NB4 (cell line): ENCODE measurements at regions not wholly inside any gene's neighbourhood (a gene's known extent, or its start where the extent isn't known, plus 50 kb on each side); places are given as distances from the start of the nearest gene placed in this dataset.

Source experiments
- DNase-seq: peaks from one replicate; pipeline ENCODE4 v3.0.0; 2010; ENCODE audit warnings: low read depth
- H3K4me3 ChIP-seq: one replicate; pipeline ENCODE4 v1.5.1; 2011; ENCODE audit warnings: mild to moderate bottlenecking, low read depth, low read length, moderate library complexity
- MYC ChIP-seq: IDR thresholded peaks from 2 replicates; pipeline ENCODE4 v1.6.1; 2011; ENCODE audit warnings: low read depth, low read length
- POLR2A ChIP-seq: IDR thresholded peaks from 2 replicates; pipeline ENCODE4 v1.6.1; 2011; ENCODE audit warnings: mild to moderate bottlenecking; ENCODE audit not compliant: insufficient read length; ENCODE audit errors: extremely low read depth
- TF ChIP-seq, protein P1 (sequence below): IDR thresholded peaks from 2 replicates; pipeline ENCODE4 v1.6.1; 2011; ENCODE audit warnings: low read depth, low read length
- TF ChIP-seq, protein P2 (sequence below): IDR thresholded peaks from one replicate; pipeline ENCODE4 v1.5.1; 2012; ENCODE audit warnings: low read depth, low read length

DNA sequence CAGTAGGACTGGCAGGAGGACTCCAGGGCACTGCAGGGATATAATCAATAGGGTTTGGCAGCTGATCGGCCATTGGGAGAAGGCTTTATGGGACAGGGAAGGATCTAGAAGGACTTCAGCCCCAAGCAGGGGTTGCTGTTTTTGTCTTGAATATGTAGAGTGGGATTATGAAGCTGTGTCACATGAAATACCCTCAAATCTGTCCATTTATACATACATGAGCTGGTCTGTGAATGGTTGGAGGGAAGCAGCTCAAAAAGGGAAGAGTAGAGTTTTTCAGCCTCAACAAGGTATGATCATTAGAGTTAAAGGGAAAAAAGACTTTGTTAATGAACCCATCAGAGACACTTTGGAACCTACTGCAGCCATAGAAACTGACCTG, 98.2 kb upstream of the ZNF217 start:
- no peak for DNase-seq
- TF ChIP-seq, protein P1, sequence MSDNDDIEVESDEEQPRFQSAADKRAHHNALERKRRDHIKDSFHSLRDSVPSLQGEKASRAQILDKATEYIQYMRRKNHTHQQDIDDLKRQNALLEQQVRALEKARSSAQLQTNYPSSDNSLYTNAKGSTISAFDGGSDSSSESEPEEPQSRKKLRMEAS, result no peak
- no peak for TF ChIP-seq POLR2A
- no peak for TF ChIP-seq MYC
- TF ChIP-seq, protein P2, sequence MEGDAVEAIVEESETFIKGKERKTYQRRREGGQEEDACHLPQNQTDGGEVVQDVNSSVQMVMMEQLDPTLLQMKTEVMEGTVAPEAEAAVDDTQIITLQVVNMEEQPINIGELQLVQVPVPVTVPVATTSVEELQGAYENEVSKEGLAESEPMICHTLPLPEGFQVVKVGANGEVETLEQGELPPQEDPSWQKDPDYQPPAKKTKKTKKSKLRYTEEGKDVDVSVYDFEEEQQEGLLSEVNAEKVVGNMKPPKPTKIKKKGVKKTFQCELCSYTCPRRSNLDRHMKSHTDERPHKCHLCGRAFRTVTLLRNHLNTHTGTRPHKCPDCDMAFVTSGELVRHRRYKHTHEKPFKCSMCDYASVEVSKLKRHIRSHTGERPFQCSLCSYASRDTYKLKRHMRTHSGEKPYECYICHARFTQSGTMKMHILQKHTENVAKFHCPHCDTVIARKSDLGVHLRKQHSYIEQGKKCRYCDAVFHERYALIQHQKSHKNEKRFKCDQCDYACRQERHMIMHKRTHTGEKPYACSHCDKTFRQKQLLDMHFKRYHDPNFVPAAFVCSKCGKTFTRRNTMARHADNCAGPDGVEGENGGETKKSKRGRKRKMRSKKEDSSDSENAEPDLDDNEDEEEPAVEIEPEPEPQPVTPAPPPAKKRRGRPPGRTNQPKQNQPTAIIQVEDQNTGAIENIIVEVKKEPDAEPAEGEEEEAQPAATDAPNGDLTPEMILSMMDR, result no peak
- H3K4me3 ChIP-seq, result no peak overlapping the region

DNA sequence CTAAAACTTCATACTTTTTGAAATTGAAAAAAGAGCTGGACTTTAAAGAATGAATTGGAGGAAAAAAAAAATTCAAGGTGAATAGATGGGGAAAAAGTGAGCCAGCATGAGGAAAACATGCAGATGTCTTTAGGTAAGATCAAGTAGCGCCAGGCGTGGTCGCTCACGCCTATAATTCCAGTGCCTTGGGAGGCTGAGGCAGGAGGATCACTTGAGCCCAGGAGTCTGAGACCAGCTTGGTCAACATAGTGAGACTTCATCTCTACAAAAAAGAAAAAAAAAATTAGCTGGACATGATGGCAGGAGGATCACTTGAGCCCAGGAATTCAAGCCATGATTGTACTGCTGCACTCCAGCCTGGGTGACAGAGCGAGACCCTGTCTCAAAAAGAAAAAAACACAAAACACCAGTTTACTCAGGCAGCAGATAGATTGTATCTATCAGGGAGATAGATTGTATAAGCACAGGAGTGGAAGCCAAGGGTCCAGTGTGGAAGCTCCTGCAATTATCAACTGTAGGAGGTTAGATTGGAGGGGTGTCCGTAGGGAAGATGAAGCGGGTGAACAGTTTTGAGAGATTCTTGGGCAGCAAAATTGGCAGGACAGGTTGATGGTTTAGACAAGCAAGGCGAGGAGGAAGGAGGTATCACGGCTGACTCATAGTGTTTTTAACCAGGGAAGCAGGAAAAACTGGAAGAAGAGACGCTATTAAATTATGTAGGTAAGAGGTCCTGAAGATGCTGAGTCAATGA, 97.6 kb upstream of the ZNF217 start:
- no peak overlapping the region for H3K4me3 ChIP-seq
- no peak for DNase-seq
- TF ChIP-seq POLR2A, result no peak
- TF ChIP-seq, protein P1, result no peak
- no peak for TF ChIP-seq MYC

DNA sequence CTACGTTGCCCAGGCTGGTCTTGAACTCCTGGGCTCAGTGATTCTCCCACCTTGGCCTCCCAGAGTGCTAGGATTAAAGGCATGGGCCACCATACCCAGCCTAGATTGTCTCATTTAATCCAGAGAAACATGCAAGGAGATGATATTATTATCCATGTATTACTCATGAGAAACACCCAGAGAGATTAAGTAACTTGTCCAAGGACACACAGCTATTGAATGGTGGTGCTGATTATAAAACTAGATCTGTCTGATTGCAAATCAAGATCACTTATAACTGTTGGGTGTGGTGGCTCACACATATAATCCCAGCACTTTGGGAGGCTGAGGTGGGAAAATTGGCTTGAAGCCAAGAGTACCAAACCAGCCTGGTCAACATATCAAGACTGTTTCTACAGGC, 94.4 kb upstream of the ZNF217 start:
- DNase-seq, result no peak
- H3K4me3 ChIP-seq, result no peak overlapping the region
- TF ChIP-seq, protein P2, result no peak
- TF ChIP-seq MYC (no peak), POLR2A (no peak)
- TF ChIP-seq, protein P1, result no peak

DNA sequence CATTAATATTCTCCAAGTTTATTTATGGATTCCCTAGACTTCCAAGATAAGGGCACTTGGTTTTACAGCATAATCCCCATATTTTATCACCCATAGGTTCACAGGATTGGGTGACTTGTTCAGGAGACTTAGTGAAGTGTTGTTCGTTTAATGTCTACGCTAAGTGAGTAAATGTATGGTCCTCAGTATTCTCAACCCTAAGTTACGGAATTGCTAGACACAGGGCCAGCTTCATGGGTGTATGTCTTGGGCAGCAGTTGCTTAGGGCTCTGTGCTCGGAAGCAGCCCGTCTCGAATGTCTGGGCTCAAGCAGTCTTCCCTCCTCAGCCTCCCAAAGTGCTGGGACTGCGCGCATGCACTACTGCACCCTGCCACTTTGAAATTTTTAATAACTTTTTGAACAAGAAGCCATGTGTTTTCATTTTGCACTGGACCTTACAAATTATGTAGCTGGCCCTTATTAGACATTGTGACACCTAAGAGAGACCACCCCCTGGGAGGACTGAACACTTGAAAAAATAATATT, 91.5 kb upstream of the ZNF217 start:
- peak; percentile 29 for DNase-seq
- TF ChIP-seq, protein P2, result no peak
- no peak for TF ChIP-seq POLR2A
- TF ChIP-seq, protein P1, result no peak
- no peak for TF ChIP-seq MYC

DNA sequence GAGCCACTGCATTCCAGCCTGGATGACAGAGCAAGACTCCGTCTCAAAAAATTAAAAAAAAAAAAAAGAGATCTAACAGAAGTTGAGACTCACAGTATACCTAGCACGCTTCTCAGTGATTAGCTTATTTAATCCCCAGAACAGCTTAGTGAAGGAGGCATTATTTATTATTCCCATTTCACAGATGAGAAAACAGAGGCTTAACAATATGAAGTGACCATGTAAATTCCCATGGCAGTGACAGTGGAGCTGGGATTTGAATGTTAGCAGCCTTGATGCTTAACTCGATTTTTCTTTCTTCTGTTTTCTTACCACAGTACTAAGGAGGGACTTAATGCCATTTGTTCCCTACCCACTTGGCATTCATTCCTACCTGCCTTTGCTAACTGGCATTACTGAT, 89.9 kb upstream of the ZNF217 start:
- H3K4me3 ChIP-seq, result no peak overlapping the region
- TF ChIP-seq, protein P2, result no peak
- TF ChIP-seq, protein P1, result no peak
- TF ChIP-seq POLR2A (no peak), MYC (no peak)

More for the DNA sequence above, 91.5 kb upstream of the ZNF217 start:
- no peak overlapping the region for H3K4me3 ChIP-seq

DNA sequence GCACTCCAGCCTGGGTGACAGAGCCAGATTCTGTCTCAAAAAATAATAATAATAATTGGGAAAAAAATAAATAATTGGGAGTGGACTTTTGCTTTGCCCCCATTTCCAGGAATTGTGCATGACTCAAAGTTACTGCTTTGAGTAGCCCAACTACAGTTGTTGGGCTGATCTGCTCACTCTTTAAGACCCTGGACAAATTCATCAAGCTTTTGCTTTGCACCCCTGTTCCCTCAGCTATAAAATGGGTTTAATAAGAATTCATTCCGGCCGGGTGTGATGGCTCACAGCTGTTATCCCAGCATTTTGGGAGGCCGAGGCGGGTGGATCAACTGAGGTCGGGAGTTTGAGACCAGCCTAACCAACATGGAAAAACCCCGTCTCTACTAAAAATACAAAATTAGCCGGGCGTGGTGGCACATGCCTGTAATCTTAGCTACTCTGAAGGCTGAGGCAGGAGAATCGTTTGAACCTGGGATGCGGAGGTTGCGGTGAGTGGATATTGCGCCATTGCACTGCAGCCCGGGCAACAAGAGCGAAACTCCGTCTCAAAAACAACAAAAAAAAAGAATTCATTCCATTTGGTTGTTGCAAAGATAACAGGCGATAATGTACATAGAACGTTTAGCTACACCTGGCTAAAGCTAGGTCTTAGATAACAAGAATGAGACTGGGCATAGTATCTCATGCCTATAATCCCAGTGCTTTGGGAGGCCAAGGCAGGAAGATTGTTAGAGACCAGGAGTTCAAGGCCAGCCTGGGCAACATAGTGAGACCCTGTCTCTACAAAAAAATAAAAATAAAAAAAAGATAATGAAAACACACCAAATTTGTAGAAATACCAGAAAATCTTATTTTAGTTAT, 87.9 kb upstream of the ZNF217 start:
- DNase-seq, result no peak
- TF ChIP-seq, protein P1, result no peak
- TF ChIP-seq POLR2A (no peak), MYC (no peak)
- TF ChIP-seq, protein P2, result no peak
- no peak overlapping the region for H3K4me3 ChIP-seq

More for the DNA sequence above, 89.9 kb upstream of the ZNF217 start:
- no peak for DNase-seq
